ENCODE measurements at regions not wholly inside any gene's neighbourhood (a gene's known extent, or its start where the extent isn't known, plus 50 kb on each side); places are given as distances from the start of the nearest gene placed in this dataset.

DNA sequence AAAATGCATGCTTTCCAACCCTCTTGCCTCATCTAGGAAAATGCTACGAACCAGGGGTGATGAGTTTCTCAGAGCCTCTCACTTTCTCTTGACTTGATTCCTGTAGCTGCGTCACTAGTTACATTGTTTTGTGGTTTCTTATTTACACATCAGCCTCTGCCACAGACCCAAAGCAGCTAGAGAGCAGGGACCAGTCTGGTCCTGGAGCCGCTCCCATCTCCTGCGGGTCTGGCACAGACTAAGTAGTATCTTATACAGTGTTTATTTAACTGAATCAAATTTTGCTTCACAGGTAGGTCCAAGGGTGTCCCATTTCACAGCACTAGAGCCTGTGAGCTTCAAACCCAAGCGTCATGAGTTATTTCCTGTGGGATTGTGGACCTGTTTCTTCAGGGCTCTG, 310.5 kb downstream of the MYCN start:
- Histone ChIP-seq H3K27ac (no peak overlapping the region), H3K27me3 (replicated peaks; ENCODE audit: insufficient read depth) (no peaks in the 10 kb centered on the region), H3K4me1 (replicated peaks) (no peaks in the 10 kb centered on the region), H3K4me3 (no peak overlapping the region), H3K36me3 (no peaks in the 10 kb centered on the region), H3K9me3 (no peaks in the 10 kb centered on the region)
- WGBS = 41% methylated on average over 5 of the region's 5 CpGs
- TF ChIP-seq POLR2AphosphoS5 (IDR thresholded peaks at IDR 0.05) = peak; percentile 63
- TF ChIP-seq, protein P1, sequence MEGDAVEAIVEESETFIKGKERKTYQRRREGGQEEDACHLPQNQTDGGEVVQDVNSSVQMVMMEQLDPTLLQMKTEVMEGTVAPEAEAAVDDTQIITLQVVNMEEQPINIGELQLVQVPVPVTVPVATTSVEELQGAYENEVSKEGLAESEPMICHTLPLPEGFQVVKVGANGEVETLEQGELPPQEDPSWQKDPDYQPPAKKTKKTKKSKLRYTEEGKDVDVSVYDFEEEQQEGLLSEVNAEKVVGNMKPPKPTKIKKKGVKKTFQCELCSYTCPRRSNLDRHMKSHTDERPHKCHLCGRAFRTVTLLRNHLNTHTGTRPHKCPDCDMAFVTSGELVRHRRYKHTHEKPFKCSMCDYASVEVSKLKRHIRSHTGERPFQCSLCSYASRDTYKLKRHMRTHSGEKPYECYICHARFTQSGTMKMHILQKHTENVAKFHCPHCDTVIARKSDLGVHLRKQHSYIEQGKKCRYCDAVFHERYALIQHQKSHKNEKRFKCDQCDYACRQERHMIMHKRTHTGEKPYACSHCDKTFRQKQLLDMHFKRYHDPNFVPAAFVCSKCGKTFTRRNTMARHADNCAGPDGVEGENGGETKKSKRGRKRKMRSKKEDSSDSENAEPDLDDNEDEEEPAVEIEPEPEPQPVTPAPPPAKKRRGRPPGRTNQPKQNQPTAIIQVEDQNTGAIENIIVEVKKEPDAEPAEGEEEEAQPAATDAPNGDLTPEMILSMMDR (IDR thresholded peaks at IDR 0.05) = no peak
- peak; percentile 57 for DNase-seq (ENCODE audit: low spot score)
- intact Hi-C loops (cut with DNase I) = no loop called here

DNA sequence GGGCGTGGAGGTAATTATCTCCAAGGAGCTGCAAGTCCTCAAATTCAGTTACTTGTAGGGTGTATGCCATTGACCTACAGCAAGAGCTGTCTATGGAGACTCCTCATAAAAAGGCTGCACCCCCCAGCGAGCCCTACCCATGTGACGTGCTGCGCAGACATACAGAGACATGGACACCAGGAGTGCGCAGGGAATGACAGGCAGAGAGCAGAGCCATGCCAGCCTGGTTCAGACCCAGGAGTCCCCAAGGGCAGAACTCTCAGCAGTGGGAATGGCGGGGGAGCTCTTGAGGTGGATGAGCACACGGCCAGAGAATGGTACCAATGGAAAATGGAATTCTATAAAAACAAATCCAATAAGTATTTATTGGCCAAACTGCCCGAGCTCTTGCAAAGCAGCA, 310.1 kb downstream of the MYCN start:
- TF ChIP-seq, protein P1 (IDR thresholded peaks at IDR 0.05) = no peak
- TF ChIP-seq POLR2AphosphoS5 (IDR thresholded peaks at IDR 0.05) = no peak
- no peak for TF ChIP-seq POLR2A (IDR thresholded peaks at IDR 0.05)
- H3K27me3 ChIP-seq (replicated peaks; ENCODE audit: insufficient read depth) = no peaks in the 10 kb centered on the region
- H3K27ac ChIP-seq = no peak overlapping the region
- H3K4me3 ChIP-seq = no peak overlapping the region
- intact Hi-C loops (cut with DNase I) = no loop called here
- H3K9me3 ChIP-seq = no peaks in the 10 kb centered on the region
- WGBS = 75% methylated on average over 8 of the region's 8 CpGs
- no peaks in the 10 kb centered on the region for H3K36me3 ChIP-seq
- H3K4me1 ChIP-seq (replicated peaks) = no peaks in the 10 kb centered on the region
- DNase-seq (ENCODE audit: low spot score) = no peak

DNA sequence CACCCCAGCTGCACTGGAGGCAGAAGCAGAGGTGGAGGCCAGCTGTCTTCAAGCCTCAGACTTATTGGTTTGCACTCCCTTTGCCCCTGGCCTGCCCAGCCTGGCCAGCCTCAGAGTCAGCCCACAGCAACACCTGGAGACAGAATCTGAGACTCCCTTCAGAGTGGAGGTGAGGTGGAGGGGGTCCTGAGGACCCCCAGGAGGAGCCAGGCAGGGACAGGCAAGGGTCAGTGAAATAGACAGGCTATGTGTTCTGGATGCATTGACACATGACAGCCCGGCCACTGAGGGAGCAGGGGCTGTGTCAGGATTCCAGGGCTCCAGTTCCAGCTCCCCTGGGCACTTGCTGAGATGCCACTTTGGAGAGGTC, 309.7 kb downstream of the MYCN start:
- Histone ChIP-seq H3K9me3 (no peaks in the 10 kb centered on the region), H3K27ac (no peak overlapping the region), H3K36me3 (no peaks in the 10 kb centered on the region), H3K4me3 (no peak overlapping the region), H3K4me1 (replicated peaks) (no peaks in the 10 kb centered on the region), H3K27me3 (replicated peaks; ENCODE audit: insufficient read depth) (no peaks in the 10 kb centered on the region)
- DNase-seq (ENCODE audit: low spot score) = no peak
- WGBS = 91% methylated on average over 1 of the region's 1 CpG
- TF ChIP-seq, protein P1 (IDR thresholded peaks at IDR 0.05) = no peak
- no peak for TF ChIP-seq POLR2AphosphoS5 (IDR thresholded peaks at IDR 0.05)
- TF ChIP-seq POLR2A (IDR thresholded peaks at IDR 0.05) = no peak
- intact Hi-C loops (cut with DNase I) = no loop called here

DNA sequence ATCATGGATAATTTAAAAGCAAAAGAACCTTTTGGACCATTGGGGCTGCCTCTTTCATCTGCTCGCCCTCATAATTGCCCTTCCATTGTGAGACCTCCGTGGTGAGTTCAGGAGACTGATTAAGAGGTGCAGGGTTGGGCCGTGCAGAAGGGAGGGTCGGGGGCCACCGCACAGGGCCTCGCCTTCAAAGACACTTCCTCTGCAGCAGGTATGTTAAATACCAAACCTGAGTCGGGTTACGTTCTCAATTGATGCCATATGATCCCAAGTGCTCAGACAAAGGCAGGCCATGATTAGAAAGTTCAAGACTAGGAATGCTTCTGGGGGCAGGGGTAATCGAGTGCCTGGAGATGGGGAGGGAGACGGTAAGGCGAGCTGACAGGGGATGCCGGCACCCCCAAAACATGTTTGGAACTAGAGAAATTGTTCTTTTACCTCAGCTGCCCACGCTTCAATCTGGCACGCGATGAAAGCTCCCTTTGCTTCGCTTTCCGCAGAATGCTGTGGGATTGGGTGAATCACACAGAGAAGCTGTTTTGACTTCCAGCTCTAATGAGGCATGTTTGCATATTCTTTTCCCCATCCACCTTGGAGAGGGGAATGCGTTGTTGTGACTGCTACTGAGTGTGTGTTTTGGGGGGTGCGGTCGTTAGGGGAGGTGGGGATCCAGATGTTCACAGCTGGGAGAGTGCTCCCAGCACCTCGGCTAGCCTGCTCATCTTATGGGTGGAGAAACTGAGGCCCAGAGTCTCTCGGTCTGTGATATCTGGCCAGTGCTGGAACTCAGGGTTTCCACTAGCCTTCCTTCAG, 309.1 kb downstream of the MYCN start:
- no peak overlapping the region for H3K4me3 ChIP-seq
- intact Hi-C loops (cut with DNase I) = no loop called here
- no peaks in the 10 kb centered on the region for H3K36me3 ChIP-seq
- H3K27me3 ChIP-seq (replicated peaks; ENCODE audit: insufficient read depth) = no peaks in the 10 kb centered on the region
- H3K9me3 ChIP-seq = no peaks in the 10 kb centered on the region
- no peak overlapping the region for H3K27ac ChIP-seq
- WGBS = 73% methylated on average over 22 of the region's 22 CpGs
- no peaks in the 10 kb centered on the region for H3K4me1 ChIP-seq (replicated peaks)
- DNase-seq (ENCODE audit: low spot score) = no peak
- TF ChIP-seq, protein P1 (IDR thresholded peaks at IDR 0.05) = no peak

DNA sequence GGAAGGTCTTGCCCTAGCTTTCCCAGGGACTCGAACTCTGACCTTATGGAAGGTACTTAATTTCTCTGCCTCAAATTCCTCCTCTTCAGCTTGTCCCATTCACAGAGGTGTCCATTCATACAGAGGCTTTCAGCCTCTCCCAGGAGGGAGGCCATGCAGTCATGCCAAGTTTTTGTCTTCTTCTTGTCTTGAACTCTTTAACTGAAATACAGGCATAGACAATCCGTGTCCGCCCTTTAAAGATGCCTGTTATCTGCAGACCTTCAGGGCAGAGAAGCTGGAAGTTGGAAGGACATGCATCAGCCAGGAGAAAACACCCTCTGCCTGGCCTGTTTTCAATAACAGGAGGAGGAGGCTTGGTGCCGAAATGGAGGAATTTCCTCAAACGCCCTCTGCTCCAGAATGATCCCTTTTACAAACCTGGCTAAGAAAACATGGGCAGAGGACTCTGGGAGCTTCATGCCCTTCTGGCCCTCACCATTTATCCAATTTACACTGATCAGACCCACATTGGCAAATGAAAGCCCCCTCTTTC, 308.3 kb downstream of the MYCN start:
- no peaks in the 10 kb centered on the region for H3K4me1 ChIP-seq (replicated peaks)
- intact Hi-C loops (cut with DNase I) = no loop called here
- no peak for DNase-seq (ENCODE audit: low spot score)
- no peaks in the 10 kb centered on the region for H3K9me3 ChIP-seq
- H3K27me3 ChIP-seq (replicated peaks; ENCODE audit: insufficient read depth) = no peaks in the 10 kb centered on the region
- TF ChIP-seq POLR2AphosphoS5 (IDR thresholded peaks at IDR 0.05) (no peak), POLR2A (IDR thresholded peaks at IDR 0.05) (no peak)
- TF ChIP-seq, protein P1 (IDR thresholded peaks at IDR 0.05) = no peak
- H3K36me3 ChIP-seq = no peaks in the 10 kb centered on the region
- no peak overlapping the region for H3K27ac ChIP-seq
- no peak overlapping the region for H3K4me3 ChIP-seq
- 66% methylated on average over 5 of the region's 5 CpGs for WGBS
